ENCODE measurements at regions not wholly inside any gene's neighbourhood (a gene's known extent, or its start where the extent isn't known, plus 50 kb on each side); places are given as distances from the start of the nearest gene placed in this dataset.

DNA sequence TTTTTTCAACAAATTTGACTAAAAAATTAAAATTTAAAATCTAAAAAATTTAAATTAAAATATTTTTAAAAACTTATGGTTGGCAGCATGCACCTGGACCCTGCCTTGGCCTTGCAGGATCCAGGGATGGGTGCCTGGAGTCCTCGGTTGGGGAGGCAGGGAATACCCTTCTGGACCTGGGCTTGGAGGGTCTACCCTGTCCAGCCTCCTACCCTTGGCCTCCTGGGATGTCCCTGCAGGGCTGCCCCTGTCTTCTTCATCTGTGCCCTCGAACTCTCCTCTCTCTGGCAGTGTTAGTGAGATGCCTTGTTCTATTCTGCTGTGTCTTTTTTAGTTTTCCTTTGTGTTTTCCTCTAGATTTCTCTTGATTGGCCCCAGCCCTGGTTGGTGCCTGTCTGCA is 68.9 kb upstream of the HAAO start:
- no peaks in the 10 kb centered on the region for H3K9me1 ChIP-seq (ENCODE audit: control insufficient read depth, extremely low read depth, insufficient read depth, low read length)
- TF ChIP-seq EZH2 (IDR thresholded peaks at IDR 0.05; ENCODE audit: low read length) = no peak
- TF ChIP-seq, protein P1, sequence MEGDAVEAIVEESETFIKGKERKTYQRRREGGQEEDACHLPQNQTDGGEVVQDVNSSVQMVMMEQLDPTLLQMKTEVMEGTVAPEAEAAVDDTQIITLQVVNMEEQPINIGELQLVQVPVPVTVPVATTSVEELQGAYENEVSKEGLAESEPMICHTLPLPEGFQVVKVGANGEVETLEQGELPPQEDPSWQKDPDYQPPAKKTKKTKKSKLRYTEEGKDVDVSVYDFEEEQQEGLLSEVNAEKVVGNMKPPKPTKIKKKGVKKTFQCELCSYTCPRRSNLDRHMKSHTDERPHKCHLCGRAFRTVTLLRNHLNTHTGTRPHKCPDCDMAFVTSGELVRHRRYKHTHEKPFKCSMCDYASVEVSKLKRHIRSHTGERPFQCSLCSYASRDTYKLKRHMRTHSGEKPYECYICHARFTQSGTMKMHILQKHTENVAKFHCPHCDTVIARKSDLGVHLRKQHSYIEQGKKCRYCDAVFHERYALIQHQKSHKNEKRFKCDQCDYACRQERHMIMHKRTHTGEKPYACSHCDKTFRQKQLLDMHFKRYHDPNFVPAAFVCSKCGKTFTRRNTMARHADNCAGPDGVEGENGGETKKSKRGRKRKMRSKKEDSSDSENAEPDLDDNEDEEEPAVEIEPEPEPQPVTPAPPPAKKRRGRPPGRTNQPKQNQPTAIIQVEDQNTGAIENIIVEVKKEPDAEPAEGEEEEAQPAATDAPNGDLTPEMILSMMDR (optimal IDR thresholded peaks at IDR 0.05 in 1 of 3, IDR thresholded peaks at IDR 0.05 in 1 of 3, conservative IDR thresholded peaks at IDR 0.05 in 1 of 3; ENCODE audit: extremely low read depth in 1 of 3, insufficient read depth in 2 of 3, low read length in 3 of 3) = no peak
- H4K20me1 ChIP-seq (ENCODE audit: control insufficient read depth, extremely low read depth, insufficient read depth, low read length) = no peaks in the 10 kb centered on the region
- dilution Hi-C loops (cut with MboI; ENCODE audit: extremely low pct_ligation_motif_present, low sequenced_read_pairs) = no loop called here
- H3K4me2 ChIP-seq (ENCODE audit: control insufficient read depth, extremely low read depth, insufficient read depth, low read depth, low read length) = no peak overlapping the region
- H3K9ac ChIP-seq (ENCODE audit: control insufficient read depth, extremely low read depth, insufficient read depth, low read length) = no peak overlapping the region
- H3K27me3 ChIP-seq (ENCODE audit: control insufficient read depth, extremely low read depth, insufficient read depth, low read length) = no peaks in the 10 kb centered on the region
- no peaks in the 10 kb centered on the region for H3K79me2 ChIP-seq (ENCODE audit: control insufficient read depth, insufficient read depth, low read length)
- no peaks in the 10 kb centered on the region for H3K36me3 ChIP-seq (ENCODE audit: control insufficient read depth in 2 of 2, extremely low read depth in 1 of 2, insufficient read depth in 2 of 2, low read length in 2 of 2)
- no peaks in the 10 kb centered on the region for H3K9me3 ChIP-seq (ENCODE audit: control insufficient read depth, low read depth, low read length)
- no peak overlapping the region for H3K4me3 ChIP-seq (ENCODE audit: control insufficient read depth in 2 of 3, extremely low read depth in 1 of 3, insufficient read depth in 2 of 3, low read depth in 1 of 3, low read length in 3 of 3)
- no peak for DNase-seq (ENCODE audit: low read depth, low spot score)
- no peak for FAIRE-seq
- no peak overlapping the region for H2AFZ ChIP-seq (ENCODE audit: control insufficient read depth, low read length)
- H3K27ac ChIP-seq (ENCODE audit: control insufficient read depth, insufficient read depth, low read length) = no peak overlapping the region
- peaks cover 36% of the 10 kb centered on the region for H3K4me1 ChIP-seq (ENCODE audit: control insufficient read depth, extremely low read depth, insufficient read depth, low read length)

DNA sequence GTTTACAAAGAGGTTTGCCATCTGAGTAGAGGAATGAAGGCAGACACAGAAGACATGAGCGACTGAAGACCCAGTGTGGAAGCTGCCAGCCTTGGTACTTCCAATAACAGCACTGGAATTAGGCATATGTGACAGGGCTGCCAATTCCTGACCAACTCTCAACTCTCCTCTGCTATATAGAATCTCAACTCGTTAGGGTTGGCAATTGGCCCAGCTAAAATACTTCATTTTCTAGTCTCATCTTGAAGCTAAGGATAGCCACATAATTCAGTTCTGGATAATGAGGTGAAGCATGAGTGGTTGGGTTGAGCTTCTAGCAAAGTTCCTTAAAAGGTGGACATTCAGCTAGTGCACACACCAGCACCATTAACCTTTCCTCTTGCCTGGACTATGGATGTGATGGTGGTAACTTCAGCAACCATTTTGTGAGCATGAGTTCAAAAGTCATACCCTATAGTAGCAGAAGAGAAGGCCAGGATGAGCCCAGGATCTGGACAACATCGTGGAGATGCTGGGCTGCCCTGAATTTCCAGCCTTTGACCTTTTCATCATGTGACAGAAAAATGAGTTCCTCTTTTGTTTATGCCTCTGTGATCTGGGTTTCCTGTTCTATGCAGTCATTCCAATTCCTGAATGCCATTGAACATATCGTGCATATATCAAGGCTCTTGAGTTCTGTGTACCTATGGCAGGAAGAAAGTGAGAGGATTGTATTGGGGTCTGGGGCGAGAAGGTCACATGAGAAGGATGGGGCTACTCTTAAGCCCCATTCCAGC is 68.1 kb upstream of the HAAO start:
- Histone ChIP-seq H3K9ac (ENCODE audit: control insufficient read depth, extremely low read depth, insufficient read depth, low read length) (no peak overlapping the region), H3K79me2 (ENCODE audit: control insufficient read depth, insufficient read depth, low read length) (no peaks in the 10 kb centered on the region), H3K4me3 (ENCODE audit: control insufficient read depth in 2 of 3, extremely low read depth in 1 of 3, insufficient read depth in 2 of 3, low read depth in 1 of 3, low read length in 3 of 3) (no peak overlapping the region), H3K9me3 (ENCODE audit: control insufficient read depth, low read depth, low read length) (no peaks in the 10 kb centered on the region), H3K4me1 (ENCODE audit: control insufficient read depth, extremely low read depth, insufficient read depth, low read length) (peaks cover 40% of the 10 kb centered on the region), H3K9me1 (ENCODE audit: control insufficient read depth, extremely low read depth, insufficient read depth, low read length) (no peaks in the 10 kb centered on the region), H2AFZ (ENCODE audit: control insufficient read depth, low read length) (no peak overlapping the region), H3K4me2 (ENCODE audit: control insufficient read depth, extremely low read depth, insufficient read depth, low read depth, low read length) (no peak overlapping the region), H3K36me3 (ENCODE audit: control insufficient read depth in 2 of 2, extremely low read depth in 1 of 2, insufficient read depth in 2 of 2, low read length in 2 of 2) (no peaks in the 10 kb centered on the region), H4K20me1 (ENCODE audit: control insufficient read depth, extremely low read depth, insufficient read depth, low read length) (no peaks in the 10 kb centered on the region), H3K27me3 (ENCODE audit: control insufficient read depth, extremely low read depth, insufficient read depth, low read length) (no peaks in the 10 kb centered on the region), H3K27ac (ENCODE audit: control insufficient read depth, insufficient read depth, low read length) (no peak overlapping the region)
- FAIRE-seq (no peak), DNase-seq (ENCODE audit: low read depth, low spot score) (no peak)
- TF ChIP-seq EZH2 (IDR thresholded peaks at IDR 0.05; ENCODE audit: low read length) = no peak
- TF ChIP-seq, protein P1 (optimal IDR thresholded peaks at IDR 0.05 in 1 of 3, IDR thresholded peaks at IDR 0.05 in 1 of 3, conservative IDR thresholded peaks at IDR 0.05 in 1 of 3; ENCODE audit: extremely low read depth in 1 of 3, insufficient read depth in 2 of 3, low read length in 3 of 3) = no peak
- dilution Hi-C loops (cut with MboI; ENCODE audit: extremely low pct_ligation_motif_present, low sequenced_read_pairs) = no loop called here

All from keratinocyte (primary cell).